ENCODE measurements at regions not wholly inside any gene's neighbourhood (a gene's known extent, or its start where the extent isn't known, plus 50 kb on each side); places are given as distances from the start of the nearest gene placed in this dataset.

DNA sequence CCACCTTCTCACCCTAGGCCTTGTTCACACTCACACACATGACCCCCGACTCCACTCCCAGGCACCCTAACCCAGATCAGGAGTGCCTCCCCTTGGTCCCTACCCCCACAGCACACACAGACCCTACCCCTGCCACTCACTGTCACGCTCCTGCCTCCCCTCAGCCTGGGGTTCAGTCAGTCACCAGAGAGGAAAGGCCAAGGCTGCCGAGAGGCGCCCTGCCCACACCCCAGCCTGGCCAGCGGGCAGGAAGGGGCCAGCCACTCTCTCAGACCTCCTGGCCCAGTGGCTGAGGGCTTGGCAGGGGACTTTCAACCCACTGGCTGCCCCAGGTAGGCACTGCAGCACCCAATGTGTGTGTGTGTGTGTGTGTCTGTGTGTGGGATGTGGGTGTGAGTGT lies 122.4 kb upstream of the MVB12B start:
- Histone ChIP-seq H2AFZ (no peak overlapping the region), H3K36me3 (ENCODE audit: control insufficient read depth, insufficient read depth, low read length) (no peaks in the 10 kb centered on the region), H3K4me1 (no peaks in the 10 kb centered on the region), H3K27me3 (ENCODE audit: control insufficient read depth, insufficient read depth, low read length) (no peaks in the 10 kb centered on the region), H3K79me2 (no peaks in the 10 kb centered on the region), H3K27ac (no peak overlapping the region), H3K9ac (no peak overlapping the region), H3K4me3 (ENCODE audit: low read depth, low read length) (no peak overlapping the region), H3K4me2 (ENCODE audit: low read length) (no peak overlapping the region), H3K9me3 (ENCODE audit: control insufficient read depth, low read length) (no peaks in the 10 kb centered on the region)
- TF ChIP-seq, protein P1, sequence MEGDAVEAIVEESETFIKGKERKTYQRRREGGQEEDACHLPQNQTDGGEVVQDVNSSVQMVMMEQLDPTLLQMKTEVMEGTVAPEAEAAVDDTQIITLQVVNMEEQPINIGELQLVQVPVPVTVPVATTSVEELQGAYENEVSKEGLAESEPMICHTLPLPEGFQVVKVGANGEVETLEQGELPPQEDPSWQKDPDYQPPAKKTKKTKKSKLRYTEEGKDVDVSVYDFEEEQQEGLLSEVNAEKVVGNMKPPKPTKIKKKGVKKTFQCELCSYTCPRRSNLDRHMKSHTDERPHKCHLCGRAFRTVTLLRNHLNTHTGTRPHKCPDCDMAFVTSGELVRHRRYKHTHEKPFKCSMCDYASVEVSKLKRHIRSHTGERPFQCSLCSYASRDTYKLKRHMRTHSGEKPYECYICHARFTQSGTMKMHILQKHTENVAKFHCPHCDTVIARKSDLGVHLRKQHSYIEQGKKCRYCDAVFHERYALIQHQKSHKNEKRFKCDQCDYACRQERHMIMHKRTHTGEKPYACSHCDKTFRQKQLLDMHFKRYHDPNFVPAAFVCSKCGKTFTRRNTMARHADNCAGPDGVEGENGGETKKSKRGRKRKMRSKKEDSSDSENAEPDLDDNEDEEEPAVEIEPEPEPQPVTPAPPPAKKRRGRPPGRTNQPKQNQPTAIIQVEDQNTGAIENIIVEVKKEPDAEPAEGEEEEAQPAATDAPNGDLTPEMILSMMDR (IDR thresholded peaks at IDR 0.05): no peak

GRCh38 chr9:126204708-126205225 lies 121.9 kb upstream of the MVB12B start:
- Histone ChIP-seq H3K4me1 (no peaks in the 10 kb centered on the region), H2AFZ (no peak overlapping the region), H3K36me3 (ENCODE audit: control insufficient read depth, insufficient read depth, low read length) (no peaks in the 10 kb centered on the region), H3K27me3 (ENCODE audit: control insufficient read depth, insufficient read depth, low read length) (no peaks in the 10 kb centered on the region), H3K9ac (no peak overlapping the region), H3K4me2 (ENCODE audit: low read length) (no peak overlapping the region), H3K9me3 (ENCODE audit: control insufficient read depth, low read length) (no peaks in the 10 kb centered on the region), H3K4me3 (ENCODE audit: low read depth, low read length) (no peak overlapping the region), H3K79me2 (no peaks in the 10 kb centered on the region), H3K27ac (no peak overlapping the region)
- TF ChIP-seq, protein P1 (IDR thresholded peaks at IDR 0.05): no peak

DNA sequence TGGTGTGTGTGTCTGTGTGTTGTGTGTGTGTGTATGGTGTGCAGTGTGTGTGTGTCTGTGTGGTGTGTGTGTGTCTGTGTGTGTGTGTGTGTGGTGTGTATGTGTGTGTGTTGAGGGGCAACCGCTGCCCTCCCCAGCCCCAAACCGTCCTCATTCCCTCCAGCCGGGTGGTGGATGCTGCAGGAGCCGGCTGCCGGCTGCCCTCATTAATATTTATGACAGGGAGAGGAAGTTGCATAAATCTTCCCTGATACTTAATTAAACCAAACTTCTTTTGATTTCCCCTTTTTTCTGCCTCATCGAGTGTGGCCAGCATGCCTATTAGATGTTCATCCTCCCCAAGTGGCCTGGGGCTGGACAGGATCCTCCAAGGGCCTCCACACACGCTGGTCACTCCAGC lies 121.4 kb upstream of the MVB12B start:
- TF ChIP-seq, protein P1 (IDR thresholded peaks at IDR 0.05): no peak
- Histone ChIP-seq H3K4me3 (ENCODE audit: low read depth, low read length) (no peak overlapping the region), H3K9ac (no peak overlapping the region)

DNA sequence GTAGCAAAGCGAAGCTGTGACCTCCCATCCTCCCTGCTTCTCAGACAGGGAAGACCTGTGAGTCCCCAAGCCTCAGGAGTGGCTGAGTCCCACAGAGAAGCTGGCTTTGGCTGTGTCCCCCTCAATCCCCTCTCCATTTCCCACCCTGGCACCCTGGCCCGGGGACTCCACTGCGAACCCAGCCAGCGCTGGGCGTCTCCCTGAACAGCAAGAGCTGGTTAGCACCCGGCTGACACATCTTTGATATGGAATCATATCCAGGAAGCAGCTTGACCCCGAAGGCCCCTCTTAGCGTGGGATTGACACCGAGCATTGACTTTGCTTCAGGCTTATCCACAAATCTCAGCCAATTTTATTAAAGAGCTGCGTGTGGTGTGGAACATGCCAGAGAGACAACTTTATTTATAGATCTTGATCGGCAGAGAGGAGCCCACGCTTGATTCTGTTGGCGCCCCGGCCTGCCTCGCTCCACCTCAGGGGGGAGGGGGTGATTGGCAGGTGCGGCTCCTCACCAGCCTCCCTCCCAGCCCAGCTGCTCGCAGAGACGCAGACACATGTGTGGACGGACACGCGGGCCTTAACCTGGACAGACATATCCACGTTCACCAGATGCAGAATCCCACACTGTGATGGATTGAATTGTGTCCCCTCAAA lies 120.7 kb upstream of the MVB12B start:
- H3K9me3 ChIP-seq (ENCODE audit: control insufficient read depth, low read length): no peaks in the 10 kb centered on the region
- no peaks in the 10 kb centered on the region for H3K27me3 ChIP-seq (ENCODE audit: control insufficient read depth, insufficient read depth, low read length)
- H3K4me3 ChIP-seq (ENCODE audit: low read depth, low read length): no peak overlapping the region
- no peaks in the 10 kb centered on the region for H3K79me2 ChIP-seq
- no peak overlapping the region for H3K4me2 ChIP-seq (ENCODE audit: low read length)
- TF ChIP-seq, protein P1 (IDR thresholded peaks at IDR 0.05): no peak
- no peak overlapping the region for H3K27ac ChIP-seq
- no peak overlapping the region for H2AFZ ChIP-seq
- H3K9ac ChIP-seq: no peak overlapping the region
- no peaks in the 10 kb centered on the region for H3K4me1 ChIP-seq
- no peaks in the 10 kb centered on the region for H3K36me3 ChIP-seq (ENCODE audit: control insufficient read depth, insufficient read depth, low read length)

More for the DNA sequence above, 121.4 kb upstream of the MVB12B start:
- H3K36me3 ChIP-seq (ENCODE audit: control insufficient read depth, insufficient read depth, low read length): no peaks in the 10 kb centered on the region
- no peaks in the 10 kb centered on the region for H3K4me1 ChIP-seq
- no peak overlapping the region for H3K27ac ChIP-seq
- no peaks in the 10 kb centered on the region for H3K9me3 ChIP-seq (ENCODE audit: control insufficient read depth, low read length)
- H3K27me3 ChIP-seq (ENCODE audit: control insufficient read depth, insufficient read depth, low read length): no peaks in the 10 kb centered on the region
- no peak overlapping the region for H3K4me2 ChIP-seq (ENCODE audit: low read length)
- H2AFZ ChIP-seq: no peak overlapping the region
- no peaks in the 10 kb centered on the region for H3K79me2 ChIP-seq

GRCh38 chr9:126207256-126207655 lies 119.4 kb upstream of the MVB12B start:
- TF ChIP-seq, protein P1 (IDR thresholded peaks at IDR 0.05): no peak
- H3K9ac ChIP-seq: no peak overlapping the region

More at GRCh38 chr9:126207256-126207655, 119.4 kb upstream of the MVB12B start:
- no peak overlapping the region for H3K4me2 ChIP-seq (ENCODE audit: low read length)
- H3K9me3 ChIP-seq (ENCODE audit: control insufficient read depth, low read length): no peaks in the 10 kb centered on the region
- no peaks in the 10 kb centered on the region for H3K4me1 ChIP-seq
- H3K4me3 ChIP-seq (ENCODE audit: low read depth, low read length): no peak overlapping the region
- no peak overlapping the region for H2AFZ ChIP-seq
- H3K36me3 ChIP-seq (ENCODE audit: control insufficient read depth, insufficient read depth, low read length): no peaks in the 10 kb centered on the region
- H3K79me2 ChIP-seq: no peaks in the 10 kb centered on the region
- H3K27me3 ChIP-seq (ENCODE audit: control insufficient read depth, insufficient read depth, low read length): no peaks in the 10 kb centered on the region
- H3K27ac ChIP-seq: no peak overlapping the region
